ENCODE measurements at regions not wholly inside any gene's neighbourhood (a gene's known extent, or its start where the extent isn't known, plus 50 kb on each side); places are given as distances from the start of the nearest gene placed in this dataset.

GRCh38 chr9:111151537-111151936, 113.3 kb upstream of the LPAR1 start:
- no peak for TF ChIP-seq POLR2AphosphoS5 (IDR thresholded peaks at IDR 0.05; ENCODE audit: low read depth, low read length)
- TF ChIP-seq POLR2A (IDR thresholded peaks at IDR 0.05; ENCODE audit: low read depth, low read length): no peak

Measured in GM12892 (cell line).